ENCODE measurements at regions not wholly inside any gene's neighbourhood (a gene's known extent, or its start where the extent isn't known, plus 50 kb on each side); places are given as distances from the start of the nearest gene placed in this dataset.
"Not testable (repeated sequence)": the region's sequence is repeated elsewhere in the genome, so short reads cannot be mapped to it uniquely, and the experiment has no call there.

- not testable (repeated sequence) for TF ChIP-seq CTCF, POLR2A (IDR thresholded peaks at IDR 0.05)
Observed at GRCh38 chr9:64105193-64105592, 1179.8 kb downstream of the FOXD4L5 start.
